OCI-LY3 (cell line): ENCODE measurements at regions not wholly inside any gene's neighbourhood (a gene's known extent, or its start where the extent isn't known, plus 50 kb on each side); places are given as distances from the start of the nearest gene placed in this dataset.

Experiments
- H2AFZ ChIP-seq: fragments of 200-600, 300-600 bp; shearing (Covaris generic); 2 replicates; pipeline ENCODE4 v1.6.0; 2014; ENCODE audit warnings: antibody characterized with exemption, low read depth, low read length
- H3K27ac ChIP-seq: fragments of 200-600, 300-600 bp; sonication (generic); 2 replicates; pipeline ENCODE4 v1.5.1; 2014; ENCODE audit warnings: mild to moderate bottlenecking, low read length, moderate library complexity, mixed read lengths
- H3K27me3 ChIP-seq: fragments of 200-600, 300-600 bp; sonication (generic); 2 replicates; pipeline ENCODE4 v1.6.1; 2014; ENCODE audit warnings: low read depth, low read length, mixed read lengths
- H3K36me3 ChIP-seq: fragments of 200-600, 300-600 bp; sonication (generic); replicated peaks from 2 replicates; pipeline ENCODE3; 2014; ENCODE audit warnings: low read depth, low read length, mixed read lengths
- H3K4me1 ChIP-seq: fragments of 300-600, 200-600 bp; sonication (generic); 2 replicates; pipeline ENCODE4 v1.6.1; 2014; ENCODE audit warnings: low read length, mixed read lengths
- H3K4me2 ChIP-seq: fragments of 200-600, 300-600 bp; sonication (generic); 2 replicates; pipeline ENCODE4 v1.6.1; 2014; ENCODE audit warnings: low read length, mixed read lengths
- H3K4me3 ChIP-seq: fragments of 300-600, 200-600 bp; sonication (generic); 2 replicates; pipeline ENCODE4 v1.5.1; 2014; ENCODE audit warnings: antibody characterized with exemption, mild to moderate bottlenecking, low read length, moderate library complexity
- H3K79me2 ChIP-seq: fragments of 300-600, 200-600 bp; shearing (Covaris generic); 2 replicates; pipeline ENCODE4 v1.6.1; 2014; ENCODE audit warnings: mild to moderate bottlenecking, low read length, mixed read lengths
- H3K9ac ChIP-seq: fragments of 300-600, 200-600 bp; shearing (Covaris generic); 2 replicates; pipeline ENCODE4 v1.6.0; 2014; ENCODE audit warnings: mild to moderate bottlenecking, low read length, moderate library complexity
- H3K9me3 ChIP-seq: fragments of 200-600, 300-600 bp; shearing (Covaris generic); 2 replicates; pipeline ENCODE4 v1.6.1; 2014; ENCODE audit warnings: low read length, mixed read lengths; ENCODE audit not compliant: insufficient read depth
- H4K20me1 ChIP-seq: fragments of 200-600, 300-600 bp; sonication (generic); 2 replicates; pipeline ENCODE4 v1.6.1; 2016; ENCODE audit warnings: low read length, mixed read lengths; ENCODE audit not compliant: insufficient read depth
- CTCF ChIP-seq: fragments of 200-600, 300-600 bp; sonication (generic); IDR thresholded peaks from 2 replicates; pipeline ENCODE4 v1.5.1; 2014; ENCODE audit warnings: antibody characterized with exemption, low read length, low read depth
- EZH2phosphoT487 ChIP-seq: fragments of 200-600 bp; shearing (Covaris generic); IDR thresholded peaks from 2 replicates; pipeline ENCODE4 v1.6.1; 2018; ENCODE audit warnings: antibody characterized with exemption, mixed run types, low read depth

DNA sequence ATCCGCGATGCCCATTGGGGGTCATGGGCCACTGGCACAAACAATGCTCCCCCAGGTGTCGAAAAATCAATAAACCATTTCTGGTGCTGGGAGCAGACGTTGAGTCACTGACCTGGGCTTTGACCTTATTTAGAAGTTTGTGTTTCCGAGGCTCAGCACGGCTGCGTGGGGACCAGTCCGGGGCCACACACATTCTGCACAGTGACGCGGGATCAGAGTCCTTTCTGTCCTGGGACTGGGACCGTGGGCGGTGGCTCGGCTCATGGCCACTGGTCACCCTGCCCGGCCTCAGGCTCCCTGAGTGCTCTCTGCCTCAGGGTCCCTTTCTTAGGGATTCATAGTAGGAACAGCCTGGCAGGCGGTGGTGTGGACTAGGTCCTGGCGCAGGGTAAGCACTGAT lies 1266.0 kb downstream of the BRD1 start:
- no peak overlapping the region for H3K27ac ChIP-seq
- TF ChIP-seq CTCF, result no peak
- TF ChIP-seq EZH2phosphoT487, result no peak
- H3K36me3 ChIP-seq, result no peaks in the 10 kb centered on the region
- H4K20me1 ChIP-seq, result no peaks in the 10 kb centered on the region
- H3K4me3 ChIP-seq, result no peak overlapping the region
- no peak overlapping the region for H3K4me2 ChIP-seq
- H3K9ac ChIP-seq, result no peak overlapping the region
- H3K4me1 ChIP-seq, result no peaks in the 10 kb centered on the region
- H2AFZ ChIP-seq, result no peak overlapping the region
- H3K27me3 ChIP-seq, result no peaks in the 10 kb centered on the region
- H3K9me3 ChIP-seq, result no peaks in the 10 kb centered on the region
- H3K79me2 ChIP-seq, result no peaks in the 10 kb centered on the region

DNA sequence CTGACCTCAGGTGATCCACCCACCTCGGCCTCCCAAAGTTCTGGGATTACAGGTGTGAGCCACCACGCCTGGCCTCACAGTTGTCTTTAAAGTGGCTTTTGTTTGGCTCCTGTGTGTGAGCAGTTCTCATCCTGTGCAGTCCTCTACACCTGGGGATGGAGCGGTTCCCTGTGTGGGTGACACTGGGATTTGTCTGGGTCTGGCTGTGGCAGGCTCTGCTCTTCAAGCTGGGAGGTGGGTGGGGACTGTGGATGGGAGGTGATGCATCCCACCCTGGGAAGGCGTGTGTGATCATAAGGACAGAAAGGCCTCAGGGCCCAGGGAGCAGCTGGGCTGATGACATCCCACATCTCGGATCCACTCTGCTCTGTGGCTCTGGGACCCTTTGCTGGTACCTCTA lies 1266.8 kb downstream of the BRD1 start:
- no peaks in the 10 kb centered on the region for H3K4me1 ChIP-seq
- H2AFZ ChIP-seq, result no peak overlapping the region
- H3K27me3 ChIP-seq, result no peaks in the 10 kb centered on the region
- H3K27ac ChIP-seq, result no peak overlapping the region
- H3K4me2 ChIP-seq, result no peak overlapping the region
- TF ChIP-seq CTCF, result no peak
- no peak for TF ChIP-seq EZH2phosphoT487
- H3K36me3 ChIP-seq, result no peaks in the 10 kb centered on the region
- no peak overlapping the region for H3K9ac ChIP-seq
- no peaks in the 10 kb centered on the region for H3K79me2 ChIP-seq
- H3K9me3 ChIP-seq, result no peaks in the 10 kb centered on the region
- H4K20me1 ChIP-seq, result no peaks in the 10 kb centered on the region; the same call in 1 of the 2 replicates
- H3K4me3 ChIP-seq, result no peak overlapping the region

DNA sequence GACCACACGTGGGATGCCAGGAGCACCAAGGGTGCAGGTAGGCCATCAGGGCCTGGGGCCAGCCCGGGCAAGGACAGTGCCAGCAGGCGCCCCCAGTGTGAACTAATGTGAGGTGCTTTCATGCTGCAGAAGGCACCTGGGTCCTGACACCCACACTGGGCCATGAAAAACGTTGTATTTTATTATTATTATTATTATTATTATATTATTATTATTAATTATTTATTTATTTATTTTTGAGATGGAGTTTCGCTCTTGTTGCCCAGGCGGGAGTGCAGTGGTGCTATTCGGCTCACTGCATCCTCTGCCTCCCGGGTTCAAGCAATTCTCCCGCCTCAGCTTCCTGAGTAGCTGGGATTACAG lies 1267.3 kb downstream of the BRD1 start:
- Histone ChIP-seq H3K9ac (no peak overlapping the region), H3K36me3 (no peaks in the 10 kb centered on the region), H3K27ac (no peak overlapping the region), H4K20me1 (no peaks in the 10 kb centered on the region; the same call in 1 of the 2 replicates), H3K4me3 (no peak overlapping the region), H3K4me1 (no peaks in the 10 kb centered on the region), H3K27me3 (no peaks in the 10 kb centered on the region), H2AFZ (no peak overlapping the region), H3K4me2 (no peak overlapping the region), H3K9me3 (no peaks in the 10 kb centered on the region), H3K79me2 (no peaks in the 10 kb centered on the region)
- TF ChIP-seq EZH2phosphoT487 (no peak), CTCF (no peak)

DNA sequence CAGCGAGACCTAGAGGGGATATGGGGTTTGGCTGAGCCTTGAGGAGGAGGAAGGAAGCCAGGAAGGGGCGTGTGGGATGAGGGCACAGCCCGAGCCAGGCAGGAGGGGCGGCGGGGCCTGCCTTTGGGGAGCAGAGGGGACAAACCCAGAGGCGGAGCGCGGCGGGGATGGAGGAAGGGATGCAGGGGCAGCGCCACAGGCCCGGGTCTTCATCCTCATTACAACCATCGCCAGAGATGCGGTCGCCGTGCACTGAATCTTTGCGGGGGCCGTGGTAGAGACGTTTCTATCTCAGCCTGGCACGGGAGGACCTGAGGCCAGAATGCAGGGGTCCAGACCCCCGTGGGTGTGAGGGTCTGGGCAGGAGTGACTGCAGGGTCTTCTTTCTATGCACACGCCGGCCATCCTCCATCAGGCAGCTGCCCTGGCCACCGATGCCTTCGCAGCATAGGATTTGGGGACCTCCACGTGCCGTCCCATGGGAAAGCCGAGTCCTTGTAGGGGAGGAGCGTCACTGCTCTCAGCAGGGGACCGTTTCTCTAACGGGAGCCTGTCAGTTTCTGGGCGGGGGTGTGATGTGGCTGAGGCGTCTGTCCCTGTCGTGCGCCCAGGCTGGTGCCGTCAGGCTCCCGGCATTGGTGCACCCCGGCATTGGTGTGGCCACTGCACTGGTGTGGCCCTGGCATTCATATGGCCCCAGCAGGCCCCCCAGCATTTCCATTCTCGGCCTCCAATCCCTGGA lies 1267.9 kb downstream of the BRD1 start:
- no peak overlapping the region for H2AFZ ChIP-seq
- no peaks in the 10 kb centered on the region for H3K36me3 ChIP-seq
- TF ChIP-seq CTCF (no peak), EZH2phosphoT487 (no peak)
- H3K4me2 ChIP-seq, result no peak overlapping the region
- H3K4me1 ChIP-seq, result no peaks in the 10 kb centered on the region
- H3K9ac ChIP-seq, result no peak overlapping the region
- H3K9me3 ChIP-seq, result no peaks in the 10 kb centered on the region
- no peaks in the 10 kb centered on the region for H3K79me2 ChIP-seq
- H3K4me3 ChIP-seq, result no peak overlapping the region
- H3K27me3 ChIP-seq, result no peaks in the 10 kb centered on the region
- H4K20me1 ChIP-seq, result no peaks in the 10 kb centered on the region; the same call in 1 of the 2 replicates
- no peak overlapping the region for H3K27ac ChIP-seq
